ENCODE measurements at regions not wholly inside any gene's neighbourhood (a gene's known extent, or its start where the extent isn't known, plus 50 kb on each side); places are given as distances from the start of the nearest gene placed in this dataset.

GRCh38 chr10:10333622-10334021 lies 684.0 kb upstream of the CELF2 start:
- no peak for TF ChIP-seq CTCF (IDR thresholded peaks at IDR 0.05; ENCODE audit: poor library complexity)
- no peak for TF ChIP-seq EZH2 (IDR thresholded peaks at IDR 0.05; ENCODE audit: borderline replicate concordance)
